Heart left ventricle (tissue), 13 donors: ENCODE measurements at regions not wholly inside any gene's neighbourhood (a gene's known extent, or its start where the extent isn't known, plus 50 kb on each side); places are given as distances from the start of the nearest gene placed in this dataset.

Source experiments
- POLR2A ChIP-seq, 2 donors: fragments of 450-650 bp; IDR thresholded peaks; one replicate each; pipeline ENCODE4 v1.6.1; 2017; ENCODE audit warnings: antibody characterized with exemption in 2 of 2, mild to moderate bottlenecking in 2 of 2, moderate library complexity in 2 of 2
- TF ChIP-seq, protein P1 (sequence below), 12 donors: fragments of 200-600 bp; sonication (generic) in 4 of 12; IDR thresholded peaks; one replicate each; pipeline versions ENCODE4 v1.5.0 to v1.8.0; 2018 to 2022; ENCODE audit warnings: antibody characterized with exemption in 12 of 12, mild to moderate bottlenecking in 5 of 12
- donor health status: ischemic (EF 13 %, LVEDD 7.1; RV severe dilation, severe dysfunction).
- donor health status: DM: no; HTN: yes; CAD: no.
- donor health status: DM: no; HTN: no; CAD: no.
- donor health status: ischemic (EF 25% LVEDD 6.9; RV normal size, moderate dysfunction).
- donor health status: ischemic (EF 25% LVEDD 5.7; RV mildly dilated, moderate dysfunction).
- donor health status: ischemic (EF 35%, LVEDD 5.7; RV mildly dilated, moderate dysfunction).
- donor health status: nonischemic (EF 11% LVEDD 7.7; RV severe dilation, severe dysfunction).
- donor health status: DM: yes; HTN: yes; CAD: no.
- donor health status: PGD.
- donor health status: ischemic (EF 29% LVEDD 5.4; RV normal size, mild dysfunction).
- donor health status: nonischemic (EF 23%, LVEDD 6.1; RV moderate dilation, normal function).

DNA sequence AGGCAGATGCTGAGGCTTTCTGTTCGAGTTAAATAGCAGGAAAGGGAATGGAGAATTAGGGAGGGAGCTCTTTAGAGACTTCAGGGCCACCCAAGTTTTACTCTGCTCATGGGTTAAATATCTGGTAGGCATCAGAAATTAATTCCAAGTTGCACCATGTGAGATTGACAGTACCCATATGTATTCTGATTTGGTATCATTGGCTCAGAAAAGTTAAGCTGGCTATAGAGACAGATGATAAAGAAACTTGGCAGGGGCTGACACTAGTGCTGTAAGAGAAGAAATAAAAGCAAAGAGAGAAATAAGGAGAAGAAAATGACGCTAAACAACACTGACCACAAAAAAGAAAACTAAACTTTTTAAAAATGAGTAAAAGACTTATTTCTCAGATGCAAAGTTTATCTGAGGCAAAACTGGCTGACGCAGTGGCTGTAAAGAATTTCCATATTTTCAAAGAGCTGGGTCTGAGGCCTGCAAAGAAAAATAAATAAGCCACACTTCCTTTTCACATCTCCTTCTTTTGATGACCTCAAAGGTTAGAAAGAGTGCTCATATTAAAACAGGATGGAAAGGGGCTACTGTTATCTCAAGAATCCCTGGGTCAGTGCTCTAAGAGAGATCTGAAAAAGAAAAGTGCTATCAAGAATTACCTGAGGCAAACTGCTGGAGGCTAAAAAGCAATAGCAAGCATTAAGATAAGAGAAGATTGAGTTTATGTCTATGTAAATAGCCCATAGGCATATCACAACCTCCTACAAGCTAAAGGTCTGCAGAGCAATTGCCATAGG, 399.0 kb upstream of the MEF2C start:
- TF ChIP-seq, protein P1, sequence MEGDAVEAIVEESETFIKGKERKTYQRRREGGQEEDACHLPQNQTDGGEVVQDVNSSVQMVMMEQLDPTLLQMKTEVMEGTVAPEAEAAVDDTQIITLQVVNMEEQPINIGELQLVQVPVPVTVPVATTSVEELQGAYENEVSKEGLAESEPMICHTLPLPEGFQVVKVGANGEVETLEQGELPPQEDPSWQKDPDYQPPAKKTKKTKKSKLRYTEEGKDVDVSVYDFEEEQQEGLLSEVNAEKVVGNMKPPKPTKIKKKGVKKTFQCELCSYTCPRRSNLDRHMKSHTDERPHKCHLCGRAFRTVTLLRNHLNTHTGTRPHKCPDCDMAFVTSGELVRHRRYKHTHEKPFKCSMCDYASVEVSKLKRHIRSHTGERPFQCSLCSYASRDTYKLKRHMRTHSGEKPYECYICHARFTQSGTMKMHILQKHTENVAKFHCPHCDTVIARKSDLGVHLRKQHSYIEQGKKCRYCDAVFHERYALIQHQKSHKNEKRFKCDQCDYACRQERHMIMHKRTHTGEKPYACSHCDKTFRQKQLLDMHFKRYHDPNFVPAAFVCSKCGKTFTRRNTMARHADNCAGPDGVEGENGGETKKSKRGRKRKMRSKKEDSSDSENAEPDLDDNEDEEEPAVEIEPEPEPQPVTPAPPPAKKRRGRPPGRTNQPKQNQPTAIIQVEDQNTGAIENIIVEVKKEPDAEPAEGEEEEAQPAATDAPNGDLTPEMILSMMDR (IDR thresholded peaks at IDR 0.05): no peak
- no peak for TF ChIP-seq POLR2A (IDR thresholded peaks at IDR 0.05)
